Gastroesophageal sphincter (tissue), 4 donors: ENCODE measurements at regions not wholly inside any gene's neighbourhood (a gene's known extent, or its start where the extent isn't known, plus 50 kb on each side); places are given as distances from the start of the nearest gene placed in this dataset.

Experiments used
- ATAC-seq: fragments of 150-250 bp; one replicate; pipeline ENCODE4 v1.9.1; 2016; ENCODE audit warnings: mild to moderate bottlenecking, moderate library complexity
- H3K27ac ChIP-seq, 4 donors: fragments of 200-600 bp; sonication (generic) in 3 of 4; 1 replicate in 3 of 4; 2 replicates in 1 of 4; pipeline ENCODE4 v1.5.1; 2016 to 2019
- H3K27me3 ChIP-seq: fragments of 200-600 bp; sonication (generic); one replicate; pipeline ENCODE4 v1.5.1; 2019
- H3K36me3 ChIP-seq, 2 donors: fragments of 200-600 bp; sonication (generic); one replicate each; pipeline ENCODE4 v1.5.1; 2019; ENCODE audit warnings: control low read depth in 1 of 2
- H3K4me1 ChIP-seq, 3 donors: fragments of 200-600 bp; sonication (generic); 1 replicate in 2 of 3; 2 replicates in 1 of 3; pipeline ENCODE4 v1.5.1; 2016 to 2019; ENCODE audit warnings: control low read depth in 2 of 3
- H3K4me3 ChIP-seq, 2 donors: fragments of 200-600 bp; sonication (generic); one replicate each; pipeline ENCODE4 v1.5.1; 2019; ENCODE audit warnings: mild to moderate bottlenecking in 1 of 2, moderate library complexity in 1 of 2
- H3K9me3 ChIP-seq, 3 donors: fragments of 200-600 bp; sonication (generic); one replicate each; pipeline ENCODE4 v1.5.1; 2017 to 2019; ENCODE audit warnings: control low read depth in 2 of 3
- EP300 ChIP-seq: sonication (generic); formaldehyde crosslinking; IDR thresholded peaks from one replicate; pipeline ENCODE4 v1.6.1; 2017; ENCODE audit warnings: antibody characterized with exemption, mild to moderate bottlenecking
- POLR2A ChIP-seq, 2 donors: fragments of 450-650 bp; IDR thresholded peaks; one replicate each; pipeline ENCODE4 v1.6.1; 2017; ENCODE audit warnings: antibody characterized with exemption in 2 of 2, mild to moderate bottlenecking in 2 of 2, moderate library complexity in 1 of 2
- POLR2AphosphoS5 ChIP-seq: sonication (generic); formaldehyde crosslinking; IDR thresholded peaks from one replicate; pipeline ENCODE4 v1.6.1; 2017; ENCODE audit warnings: antibody characterized with exemption
- WGBS, 2 donors: methylation state at CpG; one replicate each; pipeline ENCODE4 v1.1.5; 2018; ENCODE audit warnings: low coverage in 1 of 2; 5-methylcytosine and 5-hydroxymethylcytosine counted together
- TF ChIP-seq, protein P1 (sequence below), 4 experiments: fragments of 200-600 bp in 2 of 4; fragments of 450-650 bp in 2 of 4; sonication (generic) in 1 of 4; IDR thresholded peaks; one replicate each; pipeline ENCODE4 v1.5.1; 2017 to 2019; ENCODE audit warnings: antibody characterized with exemption in 4 of 4, mild to moderate bottlenecking in 2 of 4, moderate library complexity in 2 of 4

DNA sequence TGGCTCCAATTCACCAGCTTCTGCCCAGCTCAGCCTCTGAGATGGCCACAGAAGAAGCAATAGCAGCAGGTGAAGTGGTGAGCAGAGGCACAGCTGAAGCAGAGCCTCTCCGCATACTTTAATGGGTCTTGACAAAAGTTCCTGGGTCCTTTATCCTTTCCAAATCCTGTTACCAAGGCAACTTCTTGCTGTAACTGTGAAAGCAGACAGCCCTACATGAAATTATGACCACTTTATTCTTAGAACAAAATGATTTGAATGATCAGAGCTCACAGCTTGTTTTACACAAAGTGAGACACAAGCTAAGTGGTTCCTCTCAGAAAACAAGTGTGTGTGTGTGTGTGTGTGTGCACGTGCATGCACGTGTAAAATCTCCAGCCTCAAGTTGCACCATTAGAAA lies 245.6 kb downstream of the HTR7 start:
- H3K9me3 ChIP-seq = no peaks in the 10 kb centered on the region
- no peaks in the 10 kb centered on the region for H3K27me3 ChIP-seq
- H3K4me1 ChIP-seq = no peaks in the 10 kb centered on the region
- TF ChIP-seq POLR2AphosphoS5 = no peak
- TF ChIP-seq, protein P1, sequence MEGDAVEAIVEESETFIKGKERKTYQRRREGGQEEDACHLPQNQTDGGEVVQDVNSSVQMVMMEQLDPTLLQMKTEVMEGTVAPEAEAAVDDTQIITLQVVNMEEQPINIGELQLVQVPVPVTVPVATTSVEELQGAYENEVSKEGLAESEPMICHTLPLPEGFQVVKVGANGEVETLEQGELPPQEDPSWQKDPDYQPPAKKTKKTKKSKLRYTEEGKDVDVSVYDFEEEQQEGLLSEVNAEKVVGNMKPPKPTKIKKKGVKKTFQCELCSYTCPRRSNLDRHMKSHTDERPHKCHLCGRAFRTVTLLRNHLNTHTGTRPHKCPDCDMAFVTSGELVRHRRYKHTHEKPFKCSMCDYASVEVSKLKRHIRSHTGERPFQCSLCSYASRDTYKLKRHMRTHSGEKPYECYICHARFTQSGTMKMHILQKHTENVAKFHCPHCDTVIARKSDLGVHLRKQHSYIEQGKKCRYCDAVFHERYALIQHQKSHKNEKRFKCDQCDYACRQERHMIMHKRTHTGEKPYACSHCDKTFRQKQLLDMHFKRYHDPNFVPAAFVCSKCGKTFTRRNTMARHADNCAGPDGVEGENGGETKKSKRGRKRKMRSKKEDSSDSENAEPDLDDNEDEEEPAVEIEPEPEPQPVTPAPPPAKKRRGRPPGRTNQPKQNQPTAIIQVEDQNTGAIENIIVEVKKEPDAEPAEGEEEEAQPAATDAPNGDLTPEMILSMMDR (IDR thresholded peaks at IDR 0.05) = no peak
- TF ChIP-seq EP300 = no peak
- no peak for TF ChIP-seq POLR2A (IDR thresholded peaks at IDR 0.05)
- no peak overlapping the region for H3K4me3 ChIP-seq
- WGBS, 2 donors = 43 to 69% methylated on average over 3 of the region's 3 CpGs
- no peak for ATAC-seq
- H3K36me3 ChIP-seq = no peaks in the 10 kb centered on the region
- H3K27ac ChIP-seq = no peak overlapping the region

DNA sequence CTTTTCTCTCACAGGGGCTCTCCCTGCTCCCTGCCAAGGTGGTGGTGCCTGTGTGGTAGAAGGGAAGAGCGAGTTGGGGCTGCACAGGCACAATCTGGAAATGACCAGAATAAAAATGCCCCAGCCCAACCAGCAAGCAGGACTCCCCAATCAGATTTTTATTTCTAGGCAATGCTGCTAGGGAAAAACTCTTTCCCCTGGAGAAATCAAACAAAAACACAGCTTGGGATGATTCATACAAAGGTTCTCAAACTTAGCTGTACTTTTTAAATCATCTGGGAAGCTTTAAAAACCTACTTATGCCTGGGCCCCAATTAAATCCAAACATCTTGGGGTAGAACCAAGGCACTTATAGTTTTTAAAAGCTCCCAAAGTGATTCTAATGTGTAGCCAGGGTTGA lies 243.2 kb downstream of the HTR7 start:
- H3K4me3 ChIP-seq = no peak overlapping the region
- H3K27me3 ChIP-seq = no peaks in the 10 kb centered on the region
- H3K4me1 ChIP-seq = no peaks in the 10 kb centered on the region
- no peak for ATAC-seq
- H3K27ac ChIP-seq = no peak overlapping the region
- TF ChIP-seq, protein P1 (IDR thresholded peaks at IDR 0.05) = no peak
- TF ChIP-seq POLR2A (IDR thresholded peaks at IDR 0.05) = no peak
- TF ChIP-seq EP300 = no peak
- TF ChIP-seq POLR2AphosphoS5 = no peak
- no peaks in the 10 kb centered on the region for H3K36me3 ChIP-seq
- H3K9me3 ChIP-seq = no peaks in the 10 kb centered on the region
- 88 to 100% methylated on average over 1 of the region's 1 CpG for WGBS, 2 donors

DNA sequence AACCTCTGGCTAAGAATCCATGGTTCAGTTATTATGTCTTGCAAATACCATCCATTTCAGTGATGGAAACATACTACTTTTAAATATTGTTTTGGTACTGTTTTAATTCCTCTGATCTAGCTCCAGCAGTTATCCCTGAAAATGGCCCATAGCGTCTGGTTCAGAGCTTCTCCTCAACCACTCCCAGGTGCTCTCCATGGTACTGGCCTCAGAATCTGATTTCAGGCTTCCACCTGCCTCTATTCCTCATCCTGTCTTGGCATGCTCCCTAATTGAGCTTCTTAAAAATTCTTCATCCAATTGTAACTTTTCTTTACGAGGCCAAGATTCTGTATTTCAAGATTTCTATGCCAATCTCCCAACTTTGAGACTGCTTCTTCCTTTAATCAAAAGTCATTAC lies 236.3 kb downstream of the HTR7 start:
- 15 to 25% methylated on average over 2 of the region's 2 CpGs for WGBS, 2 donors
- Histone ChIP-seq H3K27ac (no peak overlapping the region), H3K4me1 (no peaks in the 10 kb centered on the region), H3K4me3 (no peak overlapping the region), H3K27me3 (no peaks in the 10 kb centered on the region), H3K36me3 (no peaks in the 10 kb centered on the region), H3K9me3 (no peaks in the 10 kb centered on the region)
- TF ChIP-seq, protein P1 (IDR thresholded peaks at IDR 0.05) = no peak
- TF ChIP-seq EP300 (no peak), POLR2AphosphoS5 (no peak), POLR2A (IDR thresholded peaks at IDR 0.05) (no peak)
- no peak for ATAC-seq

DNA sequence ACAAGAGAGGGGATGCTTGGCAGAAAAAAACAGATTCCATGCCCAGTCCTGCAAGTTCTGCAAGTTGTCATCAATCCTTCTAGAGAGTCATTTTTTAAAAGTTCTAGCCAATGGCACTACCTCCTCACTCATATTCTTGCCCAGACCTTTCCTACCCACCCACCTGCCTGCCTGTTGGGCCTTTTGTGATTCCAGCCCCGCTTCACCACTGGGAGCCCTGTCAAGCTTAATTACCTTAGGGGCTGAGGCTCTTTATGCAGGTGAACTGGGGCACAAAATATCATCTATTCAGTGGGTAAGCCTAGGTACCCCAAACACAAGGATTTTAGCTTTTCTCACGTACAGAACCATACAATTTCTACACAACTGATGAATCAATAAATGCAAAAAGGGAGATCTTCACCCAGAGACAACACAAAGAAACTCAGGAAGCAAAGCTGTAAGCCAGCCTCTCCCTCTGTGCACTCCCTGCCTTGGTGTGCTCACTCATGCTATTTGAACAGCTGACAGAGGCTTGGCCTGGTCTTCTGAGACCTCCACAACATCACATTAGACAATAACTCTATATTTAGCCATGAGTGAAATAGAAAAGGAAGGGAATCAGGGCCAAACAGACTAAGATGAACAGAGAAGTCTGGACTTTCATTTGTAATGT lies 222.6 kb downstream of the HTR7 start:
- H3K36me3 ChIP-seq = no peaks in the 10 kb centered on the region
- TF ChIP-seq EP300 = no peak
- TF ChIP-seq, protein P1 (IDR thresholded peaks at IDR 0.05) = no peak
- no peak for TF ChIP-seq POLR2A (IDR thresholded peaks at IDR 0.05)
- no peak for TF ChIP-seq POLR2AphosphoS5
- H3K4me1 ChIP-seq = no peaks in the 10 kb centered on the region
- ATAC-seq = no peak
- no peaks in the 10 kb centered on the region for H3K9me3 ChIP-seq
- H3K27ac ChIP-seq = no peak overlapping the region
- H3K27me3 ChIP-seq = no peaks in the 10 kb centered on the region
- H3K4me3 ChIP-seq = no peak overlapping the region
- WGBS, 2 donors = 50 to 75% methylated on average over 1 to 2 of the region's 2 CpGs

DNA sequence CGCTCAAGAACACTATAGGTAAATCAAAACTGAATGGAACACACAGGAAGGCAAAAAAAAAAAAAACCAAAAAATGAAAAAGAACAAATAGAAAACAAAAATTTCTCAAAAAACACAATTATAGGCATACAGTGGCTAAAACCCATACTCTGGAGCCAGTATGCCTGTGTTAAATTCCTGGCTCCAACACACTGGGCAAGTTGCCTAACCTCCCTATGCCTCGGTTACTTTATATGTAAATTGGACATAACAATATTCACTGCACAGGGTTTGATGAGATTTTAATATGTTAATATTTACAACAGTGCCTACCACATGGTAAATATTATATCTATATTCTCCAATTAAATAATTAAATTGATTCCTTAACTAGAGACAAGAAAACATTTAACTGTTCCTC lies 217.1 kb downstream of the HTR7 start:
- H3K27me3 ChIP-seq = no peaks in the 10 kb centered on the region
- 60 to 77% methylated on average over 2 of the region's 2 CpGs for WGBS, 2 donors
- H3K4me3 ChIP-seq = no peak overlapping the region
- no peaks in the 10 kb centered on the region for H3K9me3 ChIP-seq
- H3K4me1 ChIP-seq = peaks cover 0 to 17% (median 0%) of the 10 kb centered on the region in 3 donors
- H3K27ac ChIP-seq = no peak overlapping the region
- TF ChIP-seq EP300 = no peak
- TF ChIP-seq, protein P1 (IDR thresholded peaks at IDR 0.05) = no peak
- TF ChIP-seq POLR2AphosphoS5 = no peak
- ATAC-seq = no peak
- H3K36me3 ChIP-seq = no peaks in the 10 kb centered on the region
